ENCODE measurements at regions not wholly inside any gene's neighbourhood (a gene's known extent, or its start where the extent isn't known, plus 50 kb on each side); places are given as distances from the start of the nearest gene placed in this dataset.

DNA sequence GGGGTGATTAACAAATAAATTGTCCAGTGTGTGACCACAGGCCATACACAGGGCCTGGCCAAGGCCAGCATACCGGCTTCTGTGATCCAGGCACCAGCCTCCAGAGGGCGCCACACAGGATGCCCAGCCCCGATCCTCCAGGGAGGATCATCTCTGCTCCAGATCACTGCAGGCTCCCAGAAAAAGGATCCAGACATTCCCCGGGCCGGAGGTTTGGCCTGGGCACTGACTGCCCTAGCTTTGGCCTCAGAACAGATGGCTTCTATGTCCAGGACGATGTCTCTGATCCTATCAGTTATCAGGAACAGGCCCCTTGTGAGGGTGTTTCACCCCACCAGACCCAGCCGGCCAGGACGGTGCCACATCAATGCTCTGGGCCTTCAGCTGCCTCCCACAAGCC, 74.5 kb upstream of the LMO1 start:
- Histone ChIP-seq H4K91ac (ENCODE audit: insufficient read length, low read depth, low read length) (no peak overlapping the region), H3K79me2 (ENCODE audit: insufficient read depth, low read length) (no peaks in the 10 kb centered on the region), H3K23me2 (ENCODE audit: insufficient read length, low read depth, low read length, poor library complexity, severe bottlenecking) (no peaks in the 10 kb centered on the region), H2AFZ (ENCODE audit: low read length) (no peak overlapping the region), H2BK20ac (ENCODE audit: low read depth, low read length, poor library complexity, severe bottlenecking) (no peak overlapping the region), H4K8ac (replicated peaks; ENCODE audit: insufficient read length, low read depth, low read length) (no peak overlapping the region), H3K4ac (ENCODE audit: low read depth, low read length) (no peak overlapping the region), H2BK12ac (ENCODE audit: insufficient read length, low read depth, low read length) (no peak overlapping the region), H2BK15ac (ENCODE audit: low read depth, low read length) (no peak overlapping the region), H3K79me1 (ENCODE audit: insufficient read depth, low read depth, low read length, poor library complexity, severe bottlenecking) (no peaks in the 10 kb centered on the region), H3K27ac (ENCODE audit: insufficient read length, low read depth, low read length) (no peak overlapping the region), H3K4me2 (ENCODE audit: insufficient read depth, insufficient read length, low read length) (no peak overlapping the region), H3K56ac (ENCODE audit: insufficient read length, low read depth, low read length) (no peak overlapping the region), H2AK5ac (ENCODE audit: insufficient read length, low read length) (no peak overlapping the region), H2BK5ac (ENCODE audit: insufficient read length, low read length) (no peak overlapping the region), H3K23ac (ENCODE audit: insufficient read length, low read depth, low read length) (no peak overlapping the region), H3T11ph (ENCODE audit: low read length) (no peak overlapping the region), H3K9ac (ENCODE audit: extremely low read depth, insufficient read length, low read length) (no peak overlapping the region), H3K27me3 (ENCODE audit: insufficient read depth, low read length) (no peaks in the 10 kb centered on the region), H3K4me1 (ENCODE audit: insufficient read depth, low read length) (no peaks in the 10 kb centered on the region), H4K5ac (ENCODE audit: insufficient read length, low read depth, low read length) (no peak overlapping the region), H3K18ac (ENCODE audit: insufficient read length, low read depth, low read length) (no peak overlapping the region), H2BK120ac (ENCODE audit: low read depth, low read length, poor library complexity, severe bottlenecking) (no peak overlapping the region), H4K20me1 (ENCODE audit: control insufficient read depth, insufficient read depth, insufficient read length) (no peaks in the 10 kb centered on the region), H3K9me3 (ENCODE audit: control insufficient read depth, low read depth, low read length) (no peaks in the 10 kb centered on the region), H3K14ac (ENCODE audit: insufficient read depth, low read length) (no peak overlapping the region)
- DNase-seq: peak; percentile 81
- Mint-ChIP-seq H3K4me3 (no peak overlapping the region), H3K9me3 (no peaks in the 10 kb centered on the region; a peak in 1 of 5 replicates), H3K27me3 (ENCODE audit: low read depth) (peaks cover 3% of the 10 kb centered on the region; the same call in 1 of the 2 replicates), H3K27ac (no peak overlapping the region; a peak in 1 of 7 replicates), H3K36me3 (ENCODE audit: insufficient read depth in 1 of 3, low read depth in 3 of 3) (no peaks in the 10 kb centered on the region), H3K4me1 (peaks cover 27 to 53% of the 10 kb centered on the region in 2 experiments)
- TF ChIP-seq CTCF (conservative IDR thresholded peaks at IDR 0.05): peak; percentile 95
- no CpG with 5 or more reads among the region's 8 CpGs for WGBS (ENCODE audit: extremely low coverage, insufficient read length, low lambda C conversion rate)

Data from H9 (cell line).